ENCODE measurements at regions not wholly inside any gene's neighbourhood (a gene's known extent, or its start where the extent isn't known, plus 50 kb on each side); places are given as distances from the start of the nearest gene placed in this dataset.
"Not testable (repeated sequence)": the region's sequence is repeated elsewhere in the genome, so short reads cannot be mapped to it uniquely, and the experiment has no call there.

- not testable (repeated sequence) for DNase-seq (ENCODE audit: low spot score); H3K27ac ChIP-seq; H3K4me3 ChIP-seq
These were observed 61.3 kb downstream of the ZNF860 start for GRCh38 chr3:32042867-32043266.

- Histone ChIP-seq H3K27ac (peak overlapping the region; percentile 49 to 61), H3K4me3 (peak overlapping the region; percentile 6)
- TF ChIP-seq CTCF (IDR thresholded peaks at IDR 0.05) = no peak
- no peak for DNase-seq (ENCODE audit: low spot score)
These were observed 61.1 kb upstream of the GPD1L start for GRCh38 chr3:32045091-32045915.

- no peak for TF ChIP-seq CTCF (IDR thresholded peaks at IDR 0.05)
- H3K27ac ChIP-seq = peak overlapping the region in 1 of 2 donors; percentile 61
- H3K4me3 ChIP-seq = no peak overlapping the region
- DNase-seq (ENCODE audit: low spot score) = no peak
These were observed 60.3 kb upstream of the GPD1L start for GRCh38 chr3:32046102-32046501.

- no peak overlapping the region for H3K27ac ChIP-seq
- H3K4me3 ChIP-seq = no peak overlapping the region
- no peak for DNase-seq (ENCODE audit: low spot score)
- TF ChIP-seq CTCF (IDR thresholded peaks at IDR 0.05) = no peak
These were observed 57.8 kb upstream of the GPD1L start for GRCh38 chr3:32048487-32049182.

- DNase-seq (ENCODE audit: low spot score) = no peak
- H3K4me3 ChIP-seq = no peak overlapping the region
- no peak for TF ChIP-seq CTCF (IDR thresholded peaks at IDR 0.05)
- no peak overlapping the region for H3K27ac ChIP-seq
These were observed 56.5 kb upstream of the GPD1L start for GRCh38 chr3:32049916-32050315.

- not testable (repeated sequence) for H3K4me3 ChIP-seq; H3K27ac ChIP-seq; DNase-seq (ENCODE audit: low spot score)
These were observed 54.2 kb upstream of the GPD1L start for GRCh38 chr3:32052230-32052629.

GRCh38 chr3:32052851-32053250, 53.6 kb upstream of the GPD1L start:
- DNase-seq (ENCODE audit: low spot score); H3K4me3 ChIP-seq; H3K27ac ChIP-seq: not testable (repeated sequence)

GRCh38 chr3:32056559-32057290, 49.7 kb upstream of the GPD1L start:
- DNase-seq (ENCODE audit: low spot score) = no peak
- H3K27ac ChIP-seq = no peak overlapping the region

More at GRCh38 chr3:32056559-32057290, 49.7 kb upstream of the GPD1L start:
- H3K4me3 ChIP-seq = no peak overlapping the region
- no peak for TF ChIP-seq CTCF (IDR thresholded peaks at IDR 0.05)
